ENCODE measurements at regions not wholly inside any gene's neighbourhood (a gene's known extent, or its start where the extent isn't known, plus 50 kb on each side); places are given as distances from the start of the nearest gene placed in this dataset.

- H3K9me3 Mint-ChIP-seq = no peaks in the 10 kb centered on the region
- H3K27ac Mint-ChIP-seq = no peak overlapping the region; a peak in 1 of 7 replicates
- H3K23ac ChIP-seq (ENCODE audit: insufficient read length, low read depth, low read length) = no peak overlapping the region
- no peaks in the 10 kb centered on the region for H3K4me1 ChIP-seq (ENCODE audit: insufficient read depth, low read length)
- no peak overlapping the region for H4K91ac ChIP-seq (ENCODE audit: insufficient read length, low read depth, low read length)
- H3K79me2 ChIP-seq (ENCODE audit: insufficient read depth, low read length) = no peaks in the 10 kb centered on the region
- no peak overlapping the region for H2BK15ac ChIP-seq (ENCODE audit: low read depth, low read length)
- H3K79me1 ChIP-seq (ENCODE audit: insufficient read depth, low read depth, low read length, poor library complexity, severe bottlenecking) = no peaks in the 10 kb centered on the region
- no peak for TF ChIP-seq CTCF (conservative IDR thresholded peaks at IDR 0.05)
- H2BK5ac ChIP-seq (ENCODE audit: insufficient read length, low read length) = no peak overlapping the region
- H3K56ac ChIP-seq (ENCODE audit: insufficient read length, low read depth, low read length) = no peak overlapping the region
- no peak overlapping the region for H3K18ac ChIP-seq (ENCODE audit: insufficient read length, low read depth, low read length)
- H3K27me3 ChIP-seq (ENCODE audit: insufficient read depth, low read length) = no peaks in the 10 kb centered on the region
- no peak overlapping the region for H3K4ac ChIP-seq (ENCODE audit: low read depth, low read length)
- H3K4me2 ChIP-seq (ENCODE audit: insufficient read depth, insufficient read length, low read length) = no peak overlapping the region
- no peak overlapping the region for H2BK12ac ChIP-seq (ENCODE audit: insufficient read length, low read depth, low read length)
- no peak overlapping the region for H3K9ac ChIP-seq (ENCODE audit: extremely low read depth, insufficient read length, low read length)
- no peak overlapping the region for H3K4me3 Mint-ChIP-seq
- no peaks in the 10 kb centered on the region for H4K20me1 ChIP-seq (ENCODE audit: control insufficient read depth, insufficient read depth, insufficient read length)
- H3K27ac ChIP-seq (ENCODE audit: insufficient read length, low read depth, low read length) = no peak overlapping the region
- no peaks in the 10 kb centered on the region for H3K23me2 ChIP-seq (ENCODE audit: insufficient read length, low read depth, low read length, poor library complexity, severe bottlenecking)
- H3K9me3 ChIP-seq (ENCODE audit: control insufficient read depth, low read depth, low read length) = no peaks in the 10 kb centered on the region
- DNase-seq = no peak
- H2AFZ ChIP-seq (ENCODE audit: low read length) = no peak overlapping the region
- no peak overlapping the region for H2BK120ac ChIP-seq (ENCODE audit: low read depth, low read length, poor library complexity, severe bottlenecking)
- no CpG with 5 or more reads among the region's 7 CpGs for WGBS (ENCODE audit: extremely low coverage, insufficient read length, low lambda C conversion rate)
- H3K4me1 Mint-ChIP-seq = peaks cover 11 to 20% of the 10 kb centered on the region in 2 experiments
- no peak overlapping the region for H2BK20ac ChIP-seq (ENCODE audit: low read depth, low read length, poor library complexity, severe bottlenecking)
- no peak overlapping the region for H3T11ph ChIP-seq (ENCODE audit: low read length)
- no peak overlapping the region for H4K8ac ChIP-seq (replicated peaks; ENCODE audit: insufficient read length, low read depth, low read length)
- no peak overlapping the region for H2AK5ac ChIP-seq (ENCODE audit: insufficient read length, low read length)
- no peak overlapping the region for H4K5ac ChIP-seq (ENCODE audit: insufficient read length, low read depth, low read length)
- H3K14ac ChIP-seq (ENCODE audit: insufficient read depth, low read length) = no peak overlapping the region
- H3K36me3 Mint-ChIP-seq (ENCODE audit: insufficient read depth in 1 of 3, low read depth in 3 of 3) = no peaks in the 10 kb centered on the region
- H3K27me3 Mint-ChIP-seq (ENCODE audit: low read depth) = no peaks in the 10 kb centered on the region
Measured at GRCh38 chr4:164251257-164251656, 502.7 kb upstream of the SMIM31 start.
